ENCODE measurements at regions not wholly inside any gene's neighbourhood (a gene's known extent, or its start where the extent isn't known, plus 50 kb on each side); places are given as distances from the start of the nearest gene placed in this dataset.

GRCh38 chr10:36362257-36362656 lies 720.2 kb upstream of the FZD8 start:
- TF ChIP-seq CTCF (conservative IDR thresholded peaks at IDR 0.05) (no peak), ZFX (IDR thresholded peaks at IDR 0.05) (no peak)

All from C4-2B (cell line).